Smooth muscle cell (in vitro differentiated cells): ENCODE measurements at regions not wholly inside any gene's neighbourhood (a gene's known extent, or its start where the extent isn't known, plus 50 kb on each side); places are given as distances from the start of the nearest gene placed in this dataset. TPM values are rescaled to one million over a fixed set of nuclear protein-coding genes. Genes with fewer than 3 reads are reported as not detected.

Experiments
- DNase-seq: peaks from one replicate; lab custom pipeline; 2025; ENCODE audit not compliant: unreplicated experiment; lab: John Stamatoyannopoulos, UW
- H2AFZ ChIP-seq: fragments of 200-600 bp; sonication (generic); 2 replicates; pipeline ENCODE4 v1.6.0; 2016; ENCODE audit warnings: antibody characterized with exemption, low read depth, mild to moderate bottlenecking
- H3F3A ChIP-seq: fragments of 200-600 bp; sonication (generic); 2 replicates; pipeline ENCODE4 v1.6.0; 2017; ENCODE audit warnings: antibody characterized with exemption, low read depth
- H3K27ac ChIP-seq: fragments of 200-600 bp; sonication (generic); 2 replicates; pipeline ENCODE4 v1.5.1; 2016; ENCODE audit warnings: low read depth, mild to moderate bottlenecking
- H3K27me3 ChIP-seq: fragments of 200-600 bp; sonication (generic); 2 replicates; pipeline ENCODE4 v1.6.1; 2016; ENCODE audit warnings: low read depth, mild to moderate bottlenecking
- H3K36me3 ChIP-seq: fragments of 200-600 bp; sonication (generic); 2 replicates; pipeline ENCODE4 v1.5.1; 2016; ENCODE audit warnings: low read depth
- H3K4me1 ChIP-seq: fragments of 200-600 bp; sonication (generic); 2 replicates; pipeline ENCODE4 v1.5.1; 2016; ENCODE audit warnings: low read depth
- H3K4me2 ChIP-seq: fragments of 200-600 bp; sonication (generic); 2 replicates; pipeline ENCODE4 v1.6.0; 2016; ENCODE audit warnings: mild to moderate bottlenecking
- H3K4me3 ChIP-seq: fragments of 200-600 bp; sonication (generic); 2 replicates; pipeline ENCODE4 v1.5.1; 2016; ENCODE audit warnings: mild to moderate bottlenecking
- H3K79me2 ChIP-seq: fragments of 200-600 bp; sonication (generic); 2 replicates; pipeline ENCODE4 v1.6.0; 2016; ENCODE audit warnings: low read depth, mild to moderate bottlenecking
- H3K9ac ChIP-seq: fragments of 200-600 bp; sonication (generic); 2 replicates; pipeline ENCODE4 v1.6.0; 2016; ENCODE audit warnings: low read depth
- H3K9me3 ChIP-seq: fragments of 200-600 bp; sonication (generic); replicated peaks from 2 replicates; pipeline ENCODE4 v1.5.1; 2016; ENCODE audit warnings: low read depth
- H4K20me1 ChIP-seq: fragments of 200-600 bp; sonication (generic); 2 replicates; pipeline ENCODE4 v1.6.0; 2016; ENCODE audit warnings: low read depth
- CTCF ChIP-seq: fragments of 200-600 bp; sonication (generic); IDR thresholded peaks from 2 replicates; pipeline ENCODE4 v1.5.1; 2017; ENCODE audit warnings: borderline replicate concordance, mild to moderate bottlenecking, antibody characterized with exemption; ENCODE audit not compliant: insufficient read depth, poor library complexity, severe bottlenecking
- WGBS: methylation state at CpG from one replicate; pipeline ENCODE4 v1.1.7; 2016; ENCODE audit warnings: low lambda C conversion rate; 5-methylcytosine and 5-hydroxymethylcytosine counted together
- microRNA-seq: library from miRNA; unstranded; fragments of <30 nt; microRNA quantifications from one replicate; pipeline ENCODE4, GENCODE V29; 2016; ENCODE audit warnings: borderline number of aligned reads
- small RNA-seq: library from RNA; depleted of rRNA; stranded (forward); fragments of <200 nt; gene quantifications from one replicate; pipeline ENCODE3, GENCODE V24; 2014

DNA sequence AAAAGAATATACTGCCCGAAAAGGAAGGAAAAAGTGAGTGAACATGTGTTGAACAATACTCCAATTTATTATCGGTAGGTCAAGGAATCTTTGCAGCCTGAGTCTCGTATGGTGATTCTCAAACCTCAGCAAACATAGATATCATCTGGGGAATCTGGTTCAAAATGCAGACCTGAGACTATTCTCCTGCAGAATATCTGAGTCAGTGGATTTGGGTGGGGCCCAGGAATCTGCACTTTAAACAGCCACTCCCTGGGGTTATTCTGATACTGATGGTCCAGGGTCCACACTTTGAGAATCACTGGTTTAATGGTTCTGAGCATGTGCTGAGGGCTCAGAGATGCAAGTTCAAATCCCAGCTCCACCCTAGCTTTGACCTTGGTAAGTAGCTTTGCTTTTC, 53.6 kb upstream of the GRK3 start:
- no peaks in the 10 kb centered on the region for H3K79me2 ChIP-seq
- H3K4me3 ChIP-seq, result no peak overlapping the region
- 85% methylated on average over 3 of the region's 3 CpGs for WGBS
- DNase-seq, result no peak
- no peaks in the 10 kb centered on the region for H3K4me1 ChIP-seq
- no peaks in the 10 kb centered on the region for H3K27me3 ChIP-seq
- H4K20me1 ChIP-seq, result no peaks in the 10 kb centered on the region
- no peaks in the 10 kb centered on the region for H3K36me3 ChIP-seq
- no peak for TF ChIP-seq CTCF
- no peaks in the 10 kb centered on the region for H3K9me3 ChIP-seq
- H3F3A ChIP-seq, result no peaks in the 10 kb centered on the region
- no peak overlapping the region for H2AFZ ChIP-seq
- H3K9ac ChIP-seq, result no peak overlapping the region
- no peak overlapping the region for H3K27ac ChIP-seq
- H3K4me2 ChIP-seq, result no peak overlapping the region

GRCh38 chr22:25511725-25512124, 52.8 kb upstream of the GRK3 start:
- DNase-seq, result no peak
- Histone ChIP-seq H3K4me1 (no peaks in the 10 kb centered on the region), H3K79me2 (no peaks in the 10 kb centered on the region), H3K4me2 (no peak overlapping the region), H3K27ac (no peak overlapping the region), H3K36me3 (no peaks in the 10 kb centered on the region), H3F3A (no peaks in the 10 kb centered on the region), H2AFZ (no peak overlapping the region), H3K9me3 (no peaks in the 10 kb centered on the region), H4K20me1 (no peaks in the 10 kb centered on the region), H3K4me3 (no peak overlapping the region), H3K9ac (no peak overlapping the region), H3K27me3 (no peaks in the 10 kb centered on the region)
- TF ChIP-seq CTCF, result no peak
- 100% methylated on average over 3 of the region's 3 CpGs for WGBS

DNA sequence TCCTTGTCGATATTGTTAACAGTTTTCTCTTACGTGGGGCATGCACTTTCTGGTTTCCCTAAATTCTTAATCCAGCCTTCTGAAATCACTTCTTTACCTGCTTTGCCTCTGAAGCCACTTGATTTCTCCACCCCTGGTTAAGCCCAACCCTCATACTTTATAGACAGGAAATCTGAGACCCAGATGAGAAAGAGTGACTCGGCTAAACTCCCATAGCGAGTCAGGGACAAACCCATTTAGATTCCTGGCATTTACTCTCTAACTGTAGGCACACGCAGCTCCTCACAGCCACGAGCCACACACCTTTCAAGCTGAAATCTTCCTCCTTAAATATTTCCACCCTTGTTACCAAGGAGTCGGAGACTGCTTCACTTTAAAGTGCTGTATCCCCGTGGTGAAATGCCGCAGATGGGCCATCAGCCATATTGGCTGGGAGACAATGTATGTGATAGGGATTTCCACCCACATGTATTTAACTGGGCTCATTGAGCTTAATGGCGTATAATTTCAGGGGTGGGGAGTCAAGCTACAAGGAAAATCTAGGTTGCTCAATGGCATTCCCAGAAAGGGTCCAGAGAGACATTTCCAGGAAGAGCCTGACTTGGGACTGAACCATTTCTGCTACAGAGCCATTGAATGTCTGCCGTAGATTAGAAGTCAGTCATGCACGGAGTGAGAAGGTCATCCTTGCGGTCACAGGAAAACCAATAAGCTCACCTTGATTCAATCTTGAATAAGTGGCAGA, 49.9 kb upstream of the GRK3 start:
- Histone ChIP-seq H3K9ac (no peak overlapping the region), H3K4me3 (no peak overlapping the region), H3K4me2 (no peak overlapping the region), H3K4me1 (no peaks in the 10 kb centered on the region), H3K9me3 (no peaks in the 10 kb centered on the region), H2AFZ (no peak overlapping the region), H3F3A (no peaks in the 10 kb centered on the region), H3K36me3 (no peaks in the 10 kb centered on the region), H3K79me2 (no peaks in the 10 kb centered on the region), H4K20me1 (no peaks in the 10 kb centered on the region), H3K27me3 (no peaks in the 10 kb centered on the region), H3K27ac (no peak overlapping the region)
- WGBS, result 84% methylated on average over 13 of the region's 13 CpGs
- TF ChIP-seq CTCF, result no peak
- no peak for DNase-seq

Small RNA genes lying in the stretch of these regions (microRNA-seq; reads per million reads assigned to microRNA genes)
- gene MIR6817, result not detected

Small RNA genes lying in the stretch of these regions (small RNA-seq; reads per million reads assigned to genes)
- gene IGLL3P (not detected), gene MIR6817 (not detected)
